GM18505 (cell line): ENCODE measurements at regions not wholly inside any gene's neighbourhood (a gene's known extent, or its start where the extent isn't known, plus 50 kb on each side); places are given as distances from the start of the nearest gene placed in this dataset.
"Not testable (repeated sequence)": the region's sequence is repeated elsewhere in the genome, so short reads cannot be mapped to it uniquely, and the experiment has no call there.

Source experiments
- ATAC-seq: cut with Tn5 transposase; IDR thresholded peaks from one replicate; pipeline ENCODE4 v1.9.1; 2021; ENCODE audit not compliant: unreplicated experiment
- POLR2A ChIP-seq: IDR thresholded peaks from 4 replicates; pipeline ENCODE4 v1.6.1; 2011; ENCODE audit warnings: borderline replicate concordance; ENCODE audit not compliant: insufficient read depth, insufficient read length; ENCODE audit errors: extremely low read depth

DNA sequence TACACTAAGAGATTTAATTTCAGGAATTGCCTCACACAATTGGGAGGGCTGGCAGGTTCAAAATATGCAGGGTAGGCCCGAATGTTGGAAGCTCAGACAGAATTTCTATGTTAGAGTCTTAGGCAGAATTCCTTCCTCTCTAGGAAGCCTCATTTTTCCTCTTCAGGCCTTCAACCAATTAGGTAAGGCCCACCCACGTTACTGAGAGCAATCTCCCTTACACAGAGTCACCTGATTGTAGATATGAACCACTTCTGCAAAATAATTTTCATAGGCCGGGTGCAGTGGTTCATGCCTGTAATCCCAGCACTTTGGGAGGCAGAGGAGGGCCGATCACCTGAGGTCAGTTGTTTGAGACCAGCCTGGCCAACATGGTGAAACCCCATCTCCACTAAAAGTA is 50.2 kb upstream of the HIVEP1 start:
- no peak for ATAC-seq
- TF ChIP-seq POLR2A, result no peak

DNA sequence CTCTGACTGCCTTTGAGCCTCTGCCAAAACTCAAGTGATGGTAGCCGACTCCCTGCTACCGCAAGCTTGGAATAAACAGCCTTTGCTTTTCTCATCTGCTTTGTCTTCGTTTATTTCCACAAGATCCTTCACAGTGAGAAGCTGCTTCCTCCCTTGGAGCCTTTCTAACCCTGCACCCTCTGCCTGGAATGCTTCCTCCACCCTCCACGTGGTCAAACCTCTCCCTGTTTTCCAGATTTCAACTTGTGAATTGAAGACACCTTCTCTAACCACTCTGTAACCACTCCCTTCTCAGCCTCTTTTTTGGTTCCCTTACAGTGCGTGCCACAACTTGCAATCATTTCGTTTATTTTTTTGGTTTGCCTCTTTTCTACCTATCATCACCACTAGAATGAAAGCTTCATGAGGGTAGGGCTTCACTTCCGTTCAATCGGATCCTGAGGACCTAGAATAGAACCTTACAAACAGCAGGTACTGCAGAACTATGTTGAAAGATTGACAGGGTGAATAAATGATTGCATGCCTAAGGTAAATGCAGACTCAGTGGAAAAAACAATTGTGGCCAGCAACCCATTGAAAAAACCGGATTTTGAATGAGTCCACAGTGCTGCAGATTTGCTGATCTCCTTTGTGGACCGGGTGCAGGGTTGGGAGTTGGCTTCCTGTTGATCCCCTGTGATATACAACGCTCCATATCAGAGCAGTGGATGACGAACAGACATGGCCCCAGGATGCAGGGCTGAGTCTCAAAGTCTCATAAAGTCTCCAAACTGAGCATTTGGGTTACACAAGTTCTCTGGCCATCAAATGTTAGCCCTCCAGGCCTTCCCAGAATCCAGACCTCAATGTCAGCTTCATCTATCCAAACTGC is 51.0 kb upstream of the HIVEP1 start:
- TF ChIP-seq POLR2A, result no peak
- ATAC-seq, result no peak

DNA sequence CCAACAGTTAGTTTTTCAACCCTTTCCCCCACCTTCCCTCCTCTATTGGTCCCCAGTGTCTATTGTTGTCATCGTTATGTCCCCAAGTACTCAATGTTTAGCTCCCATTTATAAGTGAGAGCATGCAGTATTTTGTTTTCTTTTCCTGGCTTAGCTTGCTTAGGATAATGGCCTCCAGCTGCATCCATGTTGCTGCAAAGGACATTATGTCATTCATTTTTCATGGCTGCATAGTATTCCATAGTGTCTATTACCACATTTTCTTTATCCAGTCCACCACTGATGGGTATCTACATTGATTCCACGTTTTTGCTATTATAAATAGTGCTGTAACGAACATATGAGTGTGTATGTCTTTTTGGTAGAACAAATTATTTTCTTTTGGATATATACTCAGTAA is 55.3 kb upstream of the HIVEP1 start:
- ATAC-seq, result no peak
- TF ChIP-seq POLR2A, result no peak

DNA sequence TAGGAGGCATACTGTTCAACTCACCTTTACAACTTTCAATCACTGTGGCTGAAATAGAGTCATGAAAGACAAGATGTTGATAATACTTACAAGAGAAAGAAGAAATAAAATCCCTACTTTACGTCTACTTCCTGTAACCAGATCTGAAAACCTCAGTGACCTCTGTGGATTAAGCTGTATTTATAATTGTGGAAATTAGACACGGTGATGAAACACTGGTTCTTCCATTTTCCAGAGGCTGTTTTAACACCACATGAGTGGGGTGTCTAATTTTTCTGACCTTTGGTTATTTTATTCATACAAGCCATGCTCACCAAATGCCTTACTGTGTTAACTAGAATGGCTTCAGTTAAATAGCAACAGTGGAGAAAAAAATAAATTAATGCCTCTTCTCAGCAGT is 58.5 kb upstream of the HIVEP1 start:
- no peak for TF ChIP-seq POLR2A
- no peak for ATAC-seq

DNA sequence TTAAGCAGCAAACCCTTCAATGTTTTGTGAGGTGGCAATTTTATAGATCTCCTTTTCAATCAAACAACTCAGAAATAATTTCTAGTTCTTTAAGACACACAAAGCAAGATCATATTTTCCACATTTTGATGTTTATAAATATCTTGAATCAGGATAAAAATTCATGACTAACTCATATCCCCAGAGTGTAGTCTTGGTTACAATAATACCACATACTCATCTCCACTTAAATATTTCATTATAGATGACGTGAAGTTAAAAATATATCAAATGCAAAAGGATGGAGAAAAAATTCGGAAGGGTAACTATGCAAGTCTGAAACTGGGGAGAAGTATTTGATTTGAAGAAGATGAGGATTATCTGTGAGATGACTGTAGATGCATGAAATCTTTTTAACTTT is 59.8 kb upstream of the HIVEP1 start:
- no peak for TF ChIP-seq POLR2A
- no peak for ATAC-seq

DNA sequence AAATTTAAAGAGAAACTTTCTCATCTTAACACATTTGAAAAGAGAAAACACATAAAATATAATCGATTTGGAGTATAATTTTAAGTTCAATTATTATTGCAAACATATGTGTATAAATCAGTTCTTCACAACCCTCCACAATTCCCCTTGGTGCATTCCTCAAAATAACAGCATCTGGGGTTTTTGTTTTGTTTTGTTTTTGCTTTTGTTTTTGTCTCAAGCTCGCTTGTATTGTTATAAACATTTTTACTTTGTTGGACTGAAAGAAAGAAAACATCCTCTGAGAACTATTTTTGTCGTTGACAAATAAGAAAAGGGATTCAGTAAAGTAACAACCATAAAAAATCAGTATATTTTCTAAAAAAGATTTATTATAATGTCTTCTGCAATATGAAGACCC is 60.2 kb upstream of the HIVEP1 start:
- ATAC-seq, result no peak
- TF ChIP-seq POLR2A, result no peak

DNA sequence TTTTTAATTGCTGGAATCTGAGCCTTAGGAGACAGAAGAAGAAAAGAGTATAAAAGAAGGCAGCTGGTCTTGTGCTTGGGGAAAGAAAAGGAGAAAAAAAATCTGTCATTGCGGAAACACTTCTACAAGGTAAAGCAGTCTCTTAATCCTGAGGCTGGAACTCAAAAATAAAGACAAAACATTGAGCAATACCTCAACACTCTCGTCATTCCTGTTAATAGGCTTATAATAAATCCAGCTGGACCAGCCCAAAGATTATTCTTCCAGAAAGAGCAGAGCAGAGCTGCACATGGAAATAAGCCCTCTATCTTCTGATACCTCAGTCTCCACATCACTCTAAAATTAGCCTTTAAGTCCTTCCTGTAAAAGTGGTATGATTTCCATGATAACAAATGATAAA is 62.0 kb upstream of the HIVEP1 start:
- TF ChIP-seq POLR2A, result no peak
- no peak for ATAC-seq

DNA sequence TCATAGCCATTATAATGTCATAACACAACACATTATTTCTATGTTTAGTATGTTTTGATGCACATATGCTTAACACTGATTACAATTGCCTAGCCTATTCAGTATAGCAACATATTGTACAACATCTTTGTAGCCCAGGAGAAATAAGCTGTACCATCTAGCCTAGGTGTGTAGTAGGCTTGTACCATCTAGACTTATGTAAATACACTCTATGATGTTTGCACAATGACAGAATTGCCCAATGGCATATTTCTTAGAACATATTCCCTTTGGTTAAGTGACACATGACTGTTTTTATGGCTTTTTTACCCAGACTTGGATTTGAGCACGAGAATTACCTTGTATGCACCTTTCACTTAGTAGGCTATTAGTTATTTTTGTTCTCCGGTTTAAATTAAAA is 64.5 kb upstream of the HIVEP1 start:
- ATAC-seq, result no peak
- no peak for TF ChIP-seq POLR2A

DNA sequence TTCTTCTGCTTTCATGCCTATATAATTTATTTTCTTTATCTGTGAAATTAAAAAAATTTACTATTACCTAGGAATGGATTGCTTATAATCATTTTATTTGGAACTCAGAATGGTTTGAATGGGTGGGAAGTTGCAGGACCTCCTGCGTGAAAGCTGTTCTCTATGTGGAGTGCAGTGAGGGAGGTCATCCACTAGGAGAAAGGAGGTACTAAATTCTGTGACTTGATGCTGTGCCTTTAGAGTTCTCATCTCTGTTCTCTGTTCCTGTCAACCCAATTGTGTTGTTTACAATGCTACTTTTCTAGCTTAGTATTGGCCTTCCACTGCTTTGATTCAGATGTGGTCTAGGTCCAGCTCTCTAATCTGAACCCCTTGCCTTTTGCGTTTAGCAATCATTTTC is 65.0 kb upstream of the HIVEP1 start:
- no peak for ATAC-seq
- no peak for TF ChIP-seq POLR2A

DNA sequence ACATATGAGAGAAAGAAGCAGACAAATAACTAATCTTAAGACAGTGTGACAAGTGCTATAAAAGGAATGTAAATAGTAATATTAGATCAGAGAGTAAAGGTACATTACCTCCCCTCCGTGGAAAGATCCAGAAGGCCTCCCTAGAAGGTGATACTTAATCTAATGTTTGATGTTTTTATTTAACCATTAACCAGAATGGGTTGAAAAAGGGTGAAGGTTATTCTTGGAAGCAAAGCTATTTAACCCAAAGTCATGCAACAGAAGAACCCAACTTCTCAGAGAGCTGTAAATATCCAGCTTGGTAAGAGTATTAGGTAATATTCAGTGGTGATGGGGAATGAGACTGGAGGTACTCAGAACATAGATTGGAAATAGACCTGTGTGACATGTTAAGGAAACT is 68.0 kb upstream of the HIVEP1 start:
- no peak for ATAC-seq
- TF ChIP-seq POLR2A, result no peak

DNA sequence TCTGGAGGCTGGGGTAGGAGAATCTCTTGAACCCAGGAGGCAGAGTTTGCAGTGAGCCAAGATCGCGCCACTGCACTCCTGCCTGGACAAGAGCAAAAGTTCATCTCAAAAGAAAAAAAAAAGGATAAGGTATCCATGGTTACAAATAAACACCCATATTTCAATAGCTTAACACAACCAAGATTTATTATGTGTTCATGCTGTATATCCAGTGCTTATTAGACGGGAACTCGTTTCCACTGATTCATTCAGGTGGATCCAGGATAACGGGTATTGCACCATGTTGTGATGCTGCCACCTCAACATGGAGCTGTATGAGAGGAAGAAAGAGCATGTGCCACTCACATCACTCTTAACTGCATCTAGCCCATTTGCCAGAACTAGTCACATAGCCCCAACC is 69.1 kb upstream of the HIVEP1 start:
- no peak for TF ChIP-seq POLR2A

DNA sequence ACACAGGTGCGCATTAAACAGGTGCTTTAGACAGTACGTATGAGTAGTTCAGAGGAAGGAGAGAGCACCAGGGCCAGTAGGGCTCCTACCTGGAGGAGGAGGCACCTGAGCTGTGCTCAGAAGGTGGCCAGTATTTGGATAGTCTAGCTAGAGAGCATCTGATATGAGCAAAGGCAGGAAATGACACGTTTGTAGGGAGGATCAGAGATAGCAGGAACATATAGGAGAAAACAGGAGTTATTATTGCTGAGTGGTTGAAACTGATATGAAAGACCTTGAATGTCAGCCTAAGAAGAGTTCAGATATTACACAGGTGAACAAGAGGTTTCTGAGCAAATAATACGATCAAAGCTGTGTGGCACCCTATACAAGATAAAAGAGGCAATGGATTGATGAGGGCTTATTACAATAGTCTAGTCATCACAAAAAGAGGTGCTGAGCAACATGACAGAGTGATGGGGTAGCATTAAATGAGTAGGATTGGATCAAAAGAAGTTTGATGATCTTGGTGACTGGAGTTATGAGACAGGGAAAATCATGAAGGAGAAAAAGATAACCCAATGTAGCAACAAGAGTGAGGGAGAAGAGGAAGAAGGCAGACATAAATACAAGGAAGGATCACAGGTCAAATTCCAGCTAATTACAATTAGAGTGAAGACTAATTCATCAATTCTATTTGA is 69.8 kb upstream of the HIVEP1 start:
- no peak for ATAC-seq
- no peak for TF ChIP-seq POLR2A

More for the DNA sequence above, 69.1 kb upstream of the HIVEP1 start:
- ATAC-seq, result no peak

DNA sequence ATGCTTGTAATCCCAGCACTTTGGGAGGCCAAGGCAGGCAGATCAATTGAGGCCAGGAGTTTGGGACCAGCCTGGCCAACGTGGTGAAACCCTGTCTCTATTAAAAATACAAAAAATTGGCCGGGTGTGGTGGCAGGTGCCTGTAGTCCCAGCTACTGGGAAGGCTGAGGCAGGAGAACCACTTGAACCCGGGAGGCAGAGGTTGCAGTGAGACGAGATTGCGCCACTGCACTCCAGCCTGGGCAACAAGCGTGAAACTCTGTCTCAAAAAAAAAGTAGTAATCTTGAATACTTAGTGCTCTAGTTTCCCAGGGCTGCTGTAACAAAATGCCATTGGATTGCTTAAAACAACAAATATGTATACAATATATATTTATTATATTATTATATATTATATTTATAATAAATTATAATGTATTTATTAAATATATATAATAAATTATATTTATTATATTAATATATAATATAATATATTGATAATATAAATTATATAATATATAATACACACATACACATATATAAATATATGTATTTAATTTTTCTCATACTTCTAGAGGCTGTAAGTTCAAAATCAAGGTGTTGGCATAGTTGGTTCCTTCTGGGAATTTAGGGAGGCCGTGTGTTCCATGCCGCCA is 71.5 kb upstream of the HIVEP1 start:
- not testable (repeated sequence) for ATAC-seq
